ENCODE measurements at regions not wholly inside any gene's neighbourhood (a gene's known extent, or its start where the extent isn't known, plus 50 kb on each side); places are given as distances from the start of the nearest gene placed in this dataset.

DNA sequence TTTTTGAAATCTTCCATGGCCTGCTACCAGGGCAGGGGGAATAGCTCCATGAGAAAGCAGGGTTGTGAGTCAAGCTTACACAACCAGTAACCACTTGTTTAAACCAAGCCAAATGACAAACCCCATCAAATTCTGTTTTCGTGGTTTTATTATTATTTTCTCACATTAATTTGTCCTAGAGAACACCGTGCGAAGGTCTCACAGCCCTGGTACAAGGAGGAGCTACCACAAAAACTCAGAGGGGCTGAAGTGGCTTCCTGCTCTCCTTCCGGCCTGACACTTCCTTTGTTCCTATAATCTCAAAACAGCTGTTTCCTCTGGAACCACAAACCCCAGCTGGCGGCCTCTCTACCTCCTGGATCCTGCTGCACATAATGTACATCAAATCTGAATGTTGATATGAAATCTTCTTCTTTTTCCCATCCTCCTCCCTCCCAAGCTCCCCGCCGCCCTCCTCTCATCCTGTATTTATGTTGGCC, 375.9 kb downstream of the MCTP2 start:
- TF ChIP-seq, protein P1, sequence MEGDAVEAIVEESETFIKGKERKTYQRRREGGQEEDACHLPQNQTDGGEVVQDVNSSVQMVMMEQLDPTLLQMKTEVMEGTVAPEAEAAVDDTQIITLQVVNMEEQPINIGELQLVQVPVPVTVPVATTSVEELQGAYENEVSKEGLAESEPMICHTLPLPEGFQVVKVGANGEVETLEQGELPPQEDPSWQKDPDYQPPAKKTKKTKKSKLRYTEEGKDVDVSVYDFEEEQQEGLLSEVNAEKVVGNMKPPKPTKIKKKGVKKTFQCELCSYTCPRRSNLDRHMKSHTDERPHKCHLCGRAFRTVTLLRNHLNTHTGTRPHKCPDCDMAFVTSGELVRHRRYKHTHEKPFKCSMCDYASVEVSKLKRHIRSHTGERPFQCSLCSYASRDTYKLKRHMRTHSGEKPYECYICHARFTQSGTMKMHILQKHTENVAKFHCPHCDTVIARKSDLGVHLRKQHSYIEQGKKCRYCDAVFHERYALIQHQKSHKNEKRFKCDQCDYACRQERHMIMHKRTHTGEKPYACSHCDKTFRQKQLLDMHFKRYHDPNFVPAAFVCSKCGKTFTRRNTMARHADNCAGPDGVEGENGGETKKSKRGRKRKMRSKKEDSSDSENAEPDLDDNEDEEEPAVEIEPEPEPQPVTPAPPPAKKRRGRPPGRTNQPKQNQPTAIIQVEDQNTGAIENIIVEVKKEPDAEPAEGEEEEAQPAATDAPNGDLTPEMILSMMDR (conservative IDR thresholded peaks at IDR 0.05; ENCODE audit: low read depth in 2 of 2) = no peak
- no peak for TF ChIP-seq REST (IDR thresholded peaks at IDR 0.05; ENCODE audit: unreplicated experiment)
- no peak for TF ChIP-seq EZH2phosphoT487 (IDR thresholded peaks at IDR 0.05; ENCODE audit: unreplicated experiment)
- no peak for TF ChIP-seq CREB1 (CRISPR knock-in tag; IDR thresholded peaks at IDR 0.05; ENCODE audit: low read depth)
- no peak for TF ChIP-seq EZH2 (IDR thresholded peaks at IDR 0.05; ENCODE audit: low read depth, unreplicated experiment)
- TF ChIP-seq POLR2AphosphoS5 (IDR thresholded peaks at IDR 0.05; ENCODE audit: low read depth) = no peak
- no peak for TF ChIP-seq JUNB (IDR thresholded peaks at IDR 0.05; ENCODE audit: unreplicated experiment)
- TF ChIP-seq NANOG (IDR thresholded peaks at IDR 0.05; ENCODE audit: borderline replicate concordance) = no peak
- no peak for TF ChIP-seq ZNF114 (CRISPR knock-in tag; IDR thresholded peaks at IDR 0.05)
- no peak for TF ChIP-seq STAT1 (IDR thresholded peaks at IDR 0.05; ENCODE audit: unreplicated experiment)
